ENCODE measurements at regions not wholly inside any gene's neighbourhood (a gene's known extent, or its start where the extent isn't known, plus 50 kb on each side); places are given as distances from the start of the nearest gene placed in this dataset.

- Histone ChIP-seq H3K56ac (ENCODE audit: insufficient read length, low read depth, low read length) (no peak overlapping the region), H2BK15ac (ENCODE audit: low read depth, low read length) (no peak overlapping the region), H3K27me3 (ENCODE audit: insufficient read depth, low read length) (no peaks in the 10 kb centered on the region), H3K4me1 (ENCODE audit: insufficient read depth, low read length) (no peaks in the 10 kb centered on the region), H3K4ac (ENCODE audit: low read depth, low read length) (no peak overlapping the region), H4K20me1 (ENCODE audit: control insufficient read depth, insufficient read depth, insufficient read length) (no peaks in the 10 kb centered on the region), H4K5ac (ENCODE audit: insufficient read length, low read depth, low read length) (no peak overlapping the region), H3K23me2 (ENCODE audit: insufficient read length, low read depth, low read length, poor library complexity, severe bottlenecking) (no peaks in the 10 kb centered on the region), H3T11ph (ENCODE audit: low read length) (no peak overlapping the region), H3K14ac (ENCODE audit: insufficient read depth, low read length) (no peak overlapping the region; the same call in 1 of the 2 replicates), H2AFZ (ENCODE audit: low read length) (no peak overlapping the region), H3K27ac (ENCODE audit: insufficient read length, low read depth, low read length) (no peak overlapping the region), H3K79me2 (ENCODE audit: insufficient read depth, low read length) (no peaks in the 10 kb centered on the region), H3K79me1 (ENCODE audit: insufficient read depth, low read depth, low read length, poor library complexity, severe bottlenecking) (no peaks in the 10 kb centered on the region), H3K9me3 (ENCODE audit: control insufficient read depth, low read depth, low read length) (no peaks in the 10 kb centered on the region), H2AK5ac (ENCODE audit: insufficient read length, low read length) (no peak overlapping the region), H4K91ac (ENCODE audit: insufficient read length, low read depth, low read length) (no peak overlapping the region), H4K8ac (replicated peaks; ENCODE audit: insufficient read length, low read depth, low read length) (no peak overlapping the region), H3K4me2 (ENCODE audit: insufficient read depth, insufficient read length, low read length) (no peak overlapping the region), H3K18ac (ENCODE audit: insufficient read length, low read depth, low read length) (no peak overlapping the region), H2BK120ac (ENCODE audit: low read depth, low read length, poor library complexity, severe bottlenecking) (no peak overlapping the region), H2BK20ac (ENCODE audit: low read depth, low read length, poor library complexity, severe bottlenecking) (no peak overlapping the region), H2BK5ac (ENCODE audit: insufficient read length, low read length) (no peak overlapping the region), H3K23ac (ENCODE audit: insufficient read length, low read depth, low read length) (no peak overlapping the region), H3K9ac (ENCODE audit: extremely low read depth, insufficient read length, low read length) (no peak overlapping the region), H2BK12ac (ENCODE audit: insufficient read length, low read depth, low read length) (no peak overlapping the region)
- no peaks in the 10 kb centered on the region for H3K27me3 Mint-ChIP-seq (ENCODE audit: low read depth)
- H3K9me3 Mint-ChIP-seq, result peaks cover 0 to 2% of the 10 kb centered on the region in 2 experiments; a peak in 2 of 5 replicates
- no peak overlapping the region for H3K27ac Mint-ChIP-seq
- H3K4me3 Mint-ChIP-seq, result no peak overlapping the region
- no peak for DNase-seq
- H3K4me1 Mint-ChIP-seq, result peaks cover 8 to 12% of the 10 kb centered on the region in 2 experiments
- TF ChIP-seq CTCF (conservative IDR thresholded peaks at IDR 0.05), result no peak
- WGBS (ENCODE audit: extremely low coverage, insufficient read length, low lambda C conversion rate), result no CpG with 5 or more reads among the region's 5 CpGs
- no peaks in the 10 kb centered on the region for H3K36me3 Mint-ChIP-seq (ENCODE audit: insufficient read depth in 1 of 3, low read depth in 3 of 3)
Observed at GRCh38 chr18:73045037-73045436, 177.2 kb upstream of the NETO1 start.

Data from H9 (cell line).